ENCODE measurements at regions not wholly inside any gene's neighbourhood (a gene's known extent, or its start where the extent isn't known, plus 50 kb on each side); places are given as distances from the start of the nearest gene placed in this dataset.

DNA sequence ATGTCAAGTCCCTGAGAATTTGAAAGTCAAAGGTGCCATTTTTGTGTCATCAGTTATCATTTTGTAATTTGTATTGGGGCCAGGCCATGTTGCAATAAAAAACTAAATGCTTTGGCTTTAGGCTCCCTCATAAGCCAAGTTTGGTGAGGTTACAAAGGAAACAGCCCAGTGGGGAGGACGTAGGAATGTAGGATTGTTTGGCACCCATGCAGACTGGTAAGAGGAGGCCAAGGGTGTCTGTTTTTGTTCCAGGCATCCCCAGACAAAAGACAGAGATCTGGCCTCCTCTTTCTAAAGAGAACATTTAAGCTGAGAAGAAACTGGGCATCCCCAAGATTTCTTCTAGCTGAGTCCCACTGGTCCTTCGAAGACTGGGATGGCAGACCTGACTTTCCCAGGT is 111.7 kb downstream of the SUDS3 start:
- TF ChIP-seq, protein P1, sequence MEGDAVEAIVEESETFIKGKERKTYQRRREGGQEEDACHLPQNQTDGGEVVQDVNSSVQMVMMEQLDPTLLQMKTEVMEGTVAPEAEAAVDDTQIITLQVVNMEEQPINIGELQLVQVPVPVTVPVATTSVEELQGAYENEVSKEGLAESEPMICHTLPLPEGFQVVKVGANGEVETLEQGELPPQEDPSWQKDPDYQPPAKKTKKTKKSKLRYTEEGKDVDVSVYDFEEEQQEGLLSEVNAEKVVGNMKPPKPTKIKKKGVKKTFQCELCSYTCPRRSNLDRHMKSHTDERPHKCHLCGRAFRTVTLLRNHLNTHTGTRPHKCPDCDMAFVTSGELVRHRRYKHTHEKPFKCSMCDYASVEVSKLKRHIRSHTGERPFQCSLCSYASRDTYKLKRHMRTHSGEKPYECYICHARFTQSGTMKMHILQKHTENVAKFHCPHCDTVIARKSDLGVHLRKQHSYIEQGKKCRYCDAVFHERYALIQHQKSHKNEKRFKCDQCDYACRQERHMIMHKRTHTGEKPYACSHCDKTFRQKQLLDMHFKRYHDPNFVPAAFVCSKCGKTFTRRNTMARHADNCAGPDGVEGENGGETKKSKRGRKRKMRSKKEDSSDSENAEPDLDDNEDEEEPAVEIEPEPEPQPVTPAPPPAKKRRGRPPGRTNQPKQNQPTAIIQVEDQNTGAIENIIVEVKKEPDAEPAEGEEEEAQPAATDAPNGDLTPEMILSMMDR (IDR thresholded peaks at IDR 0.05), result no peak
- no peak for TF ChIP-seq EZH2 (IDR thresholded peaks at IDR 0.05; ENCODE audit: borderline replicate concordance, insufficient read depth, low read depth, low read length, poor library complexity, severe bottlenecking)
